RWPE2 (cell line): ENCODE measurements at regions not wholly inside any gene's neighbourhood (a gene's known extent, or its start where the extent isn't known, plus 50 kb on each side); places are given as distances from the start of the nearest gene placed in this dataset.

Experiments used
- ATAC-seq: fragments of 200-7000 bp; cut with Tn5 transposase; 3 replicates; pipeline ENCODE4 v1.9.1; 2021; ENCODE audit warnings: low read depth
- DNase-seq: peaks from one replicate; pipeline ENCODE4 v3.0.0-alpha.2; 2020; ENCODE audit warnings: low spot score
- H3K27ac ChIP-seq: fragments of 450-650 bp; 2 replicates; pipeline ENCODE4 v1.5.1; 2017; ENCODE audit warnings: mild to moderate bottlenecking; ENCODE audit not compliant: poor library complexity, severe bottlenecking
- H3K27me3 ChIP-seq: fragments of 250-450 bp; sonication (Bioruptor Pico); 2 replicates; pipeline ENCODE4 v1.5.1; 2021; ENCODE audit warnings: mild to moderate bottlenecking, moderate library complexity; ENCODE audit not compliant: insufficient read depth, poor library complexity, severe bottlenecking
- H3K36me3 ChIP-seq: fragments of 250-450 bp; sonication (Bioruptor Pico); 2 replicates; pipeline ENCODE4 v1.5.1; 2020; ENCODE audit warnings: low read depth, mild to moderate bottlenecking, moderate library complexity
- H3K4me1 ChIP-seq: fragments of 250-450 bp; sonication (Bioruptor Pico); 2 replicates; pipeline ENCODE4 v1.5.1; 2021; ENCODE audit warnings: mild to moderate bottlenecking, moderate library complexity; ENCODE audit not compliant: insufficient read depth, poor library complexity, severe bottlenecking
- H3K4me3 ChIP-seq: fragments of 250-450 bp; sonication (Bioruptor Pico); 2 replicates; pipeline ENCODE4 v1.5.1; 2021; ENCODE audit warnings: mild to moderate bottlenecking, moderate library complexity; ENCODE audit not compliant: severe bottlenecking
- H3K9me3 ChIP-seq: fragments of 250-450 bp; sonication (Bioruptor Pico); 2 replicates; pipeline ENCODE4 v1.5.1; 2021; ENCODE audit warnings: mild to moderate bottlenecking, moderate library complexity; ENCODE audit not compliant: severe bottlenecking
- TF ChIP-seq, protein P1 (sequence below): fragments of 450-650 bp; IDR thresholded peaks from one replicate; pipeline ENCODE4 v1.5.1; 2017; ENCODE audit warnings: mild to moderate bottlenecking, moderate library complexity; ENCODE audit not compliant: poor library complexity, severe bottlenecking

DNA sequence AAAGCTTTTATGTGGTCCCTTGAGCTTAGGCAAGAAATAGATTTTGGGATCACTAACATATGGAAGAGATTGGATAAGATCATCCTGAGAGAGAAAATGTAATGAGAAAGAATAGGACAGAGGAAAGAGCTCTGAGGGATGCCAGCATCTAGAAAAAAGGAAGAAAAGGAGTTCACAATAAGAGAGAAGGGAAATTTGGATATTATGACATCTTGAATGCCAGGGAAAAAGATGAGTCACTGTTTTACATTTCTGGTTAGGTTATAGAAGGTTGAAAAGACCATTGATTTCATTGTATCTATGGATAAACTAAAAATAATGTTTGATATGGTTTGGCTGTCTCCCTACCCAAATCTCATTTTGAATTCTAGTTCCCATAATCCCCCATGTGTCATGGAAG lies 208.5 kb downstream of the MAD2L1 start:
- no peak for DNase-seq
- Histone ChIP-seq H3K4me1 (no peaks in the 10 kb centered on the region), H3K4me3 (no peak overlapping the region), H3K27me3 (no peaks in the 10 kb centered on the region), H3K36me3 (no peaks in the 10 kb centered on the region), H3K9me3 (no peaks in the 10 kb centered on the region), H3K27ac (no peak overlapping the region)
- TF ChIP-seq, protein P1, sequence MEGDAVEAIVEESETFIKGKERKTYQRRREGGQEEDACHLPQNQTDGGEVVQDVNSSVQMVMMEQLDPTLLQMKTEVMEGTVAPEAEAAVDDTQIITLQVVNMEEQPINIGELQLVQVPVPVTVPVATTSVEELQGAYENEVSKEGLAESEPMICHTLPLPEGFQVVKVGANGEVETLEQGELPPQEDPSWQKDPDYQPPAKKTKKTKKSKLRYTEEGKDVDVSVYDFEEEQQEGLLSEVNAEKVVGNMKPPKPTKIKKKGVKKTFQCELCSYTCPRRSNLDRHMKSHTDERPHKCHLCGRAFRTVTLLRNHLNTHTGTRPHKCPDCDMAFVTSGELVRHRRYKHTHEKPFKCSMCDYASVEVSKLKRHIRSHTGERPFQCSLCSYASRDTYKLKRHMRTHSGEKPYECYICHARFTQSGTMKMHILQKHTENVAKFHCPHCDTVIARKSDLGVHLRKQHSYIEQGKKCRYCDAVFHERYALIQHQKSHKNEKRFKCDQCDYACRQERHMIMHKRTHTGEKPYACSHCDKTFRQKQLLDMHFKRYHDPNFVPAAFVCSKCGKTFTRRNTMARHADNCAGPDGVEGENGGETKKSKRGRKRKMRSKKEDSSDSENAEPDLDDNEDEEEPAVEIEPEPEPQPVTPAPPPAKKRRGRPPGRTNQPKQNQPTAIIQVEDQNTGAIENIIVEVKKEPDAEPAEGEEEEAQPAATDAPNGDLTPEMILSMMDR: no peak
- ATAC-seq: no peak

DNA sequence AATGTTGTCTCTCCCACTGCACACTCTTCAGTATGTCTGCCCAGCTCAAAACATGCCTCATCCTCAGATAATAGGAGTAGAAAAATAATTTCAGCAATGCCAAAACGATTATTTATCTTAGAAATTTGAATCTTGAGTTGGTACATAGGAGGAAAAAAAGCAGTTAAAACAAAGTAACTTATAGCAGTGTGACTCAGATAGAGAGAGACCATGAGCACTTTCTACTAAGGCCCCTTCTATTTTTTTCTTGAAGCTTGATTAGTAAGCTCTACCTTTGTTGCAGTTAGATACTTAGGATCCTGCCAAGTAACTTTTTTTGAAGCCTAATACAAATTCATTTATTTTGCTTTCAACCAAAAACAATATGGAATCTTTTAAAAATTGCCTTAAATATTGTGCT lies 212.3 kb downstream of the MAD2L1 start:
- DNase-seq (no peak), ATAC-seq (no peak)
- Histone ChIP-seq H3K9me3 (no peaks in the 10 kb centered on the region), H3K27me3 (no peaks in the 10 kb centered on the region), H3K36me3 (no peaks in the 10 kb centered on the region), H3K27ac (no peak overlapping the region), H3K4me3 (no peak overlapping the region), H3K4me1 (no peaks in the 10 kb centered on the region)
- TF ChIP-seq, protein P1: no peak

DNA sequence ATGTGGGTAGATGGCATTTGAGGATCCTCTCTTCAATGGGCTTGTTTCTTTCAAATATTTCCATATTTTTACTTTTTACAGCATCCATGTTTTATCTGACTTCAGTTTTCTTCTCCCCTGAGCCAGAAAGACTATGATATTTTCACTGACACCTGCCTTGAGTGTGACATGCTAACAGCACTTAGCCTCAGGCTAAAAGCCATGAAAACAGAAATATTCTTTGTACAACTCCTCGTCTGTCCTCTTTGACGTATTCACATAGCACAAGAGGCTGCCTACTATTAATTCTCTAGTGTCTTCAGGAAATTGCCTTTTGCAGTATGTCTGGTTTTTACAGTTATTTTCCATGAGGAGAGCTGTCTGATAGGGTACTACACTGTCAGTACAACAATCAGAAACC lies 215.0 kb downstream of the MAD2L1 start:
- TF ChIP-seq, protein P1: no peak
- Histone ChIP-seq H3K27me3 (no peaks in the 10 kb centered on the region), H3K36me3 (no peaks in the 10 kb centered on the region), H3K4me1 (no peaks in the 10 kb centered on the region), H3K27ac (no peak overlapping the region), H3K4me3 (no peak overlapping the region), H3K9me3 (no peaks in the 10 kb centered on the region)
- ATAC-seq (no peak), DNase-seq (no peak)

DNA sequence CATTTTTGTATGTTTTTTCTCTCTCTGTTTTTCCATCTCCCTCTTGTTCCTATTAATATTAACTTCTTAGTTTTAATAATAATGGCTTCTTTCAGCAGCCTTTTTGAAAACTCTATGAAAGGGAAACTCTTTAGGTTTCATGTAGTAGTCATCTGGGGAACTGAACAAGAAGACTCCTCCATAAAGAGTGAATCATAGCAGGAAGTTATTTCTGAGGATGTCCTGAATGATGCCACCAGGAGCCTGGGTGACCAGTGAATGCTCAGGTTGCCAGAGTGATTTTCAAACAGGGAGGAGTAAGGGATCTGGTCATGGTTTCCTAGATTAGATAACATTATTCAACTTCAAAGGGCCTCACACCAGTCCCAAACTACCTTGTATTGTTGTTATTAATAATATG lies 212.8 kb upstream of the PDE5A start:
- ATAC-seq: no peak

DNA sequence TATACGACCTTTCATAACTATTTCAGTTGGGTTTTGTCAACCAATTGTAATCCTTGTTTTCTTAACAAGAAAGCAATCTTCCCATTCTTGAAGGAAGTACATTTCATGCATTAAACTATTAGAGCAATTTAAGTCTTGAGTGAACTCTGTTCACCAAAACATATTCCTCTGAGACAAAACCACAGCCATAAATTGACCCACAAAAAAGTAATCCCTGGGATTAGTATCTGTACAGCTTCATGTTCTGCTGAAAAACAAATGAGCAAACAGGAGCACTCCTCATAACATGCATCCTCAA lies 207.0 kb upstream of the PDE5A start:
- DNase-seq: no peak
- Histone ChIP-seq H3K27ac (no peak overlapping the region), H3K36me3 (no peaks in the 10 kb centered on the region), H3K27me3 (no peaks in the 10 kb centered on the region), H3K4me3 (no peak overlapping the region), H3K4me1 (no peaks in the 10 kb centered on the region), H3K9me3 (no peaks in the 10 kb centered on the region)
- TF ChIP-seq, protein P1: no peak
- no peak for ATAC-seq

More for the DNA sequence above, 212.8 kb upstream of the PDE5A start:
- no peak overlapping the region for H3K4me3 ChIP-seq
- no peaks in the 10 kb centered on the region for H3K9me3 ChIP-seq
- H3K27me3 ChIP-seq: no peaks in the 10 kb centered on the region
- TF ChIP-seq, protein P1: no peak
- H3K27ac ChIP-seq: no peak overlapping the region
- H3K4me1 ChIP-seq: no peaks in the 10 kb centered on the region
- no peak for DNase-seq
- no peaks in the 10 kb centered on the region for H3K36me3 ChIP-seq
